Liver (tissue), 8 donors: ENCODE measurements at regions not wholly inside any gene's neighbourhood (a gene's known extent, or its start where the extent isn't known, plus 50 kb on each side); places are given as distances from the start of the nearest gene placed in this dataset.

Experiments
- DNase-seq: peaks from one replicate; pipeline ENCODE4 v3.0.0-alpha.2; 2017; ENCODE audit warnings: low spot score
- H3K27ac ChIP-seq, 2 donors: one replicate each; pipeline ENCODE4 v1.7.0; 2013; ENCODE audit warnings: inconsistent platforms in 2 of 2, low read length in 2 of 2, control low read depth in 1 of 2, low read depth in 1 of 2, mild to moderate bottlenecking in 1 of 2
- H3K27me3 ChIP-seq, 4 donors: one replicate each; pipeline versions ENCODE4 v1.6.1 to v1.7.0; 2013; ENCODE audit warnings: low read length in 3 of 4, inconsistent platforms in 1 of 4, mild to moderate bottlenecking in 1 of 4, moderate library complexity in 1 of 4; ENCODE audit not compliant: control insufficient read depth in 4 of 4, insufficient read depth in 4 of 4
- H3K36me3 ChIP-seq, 4 donors: one replicate each; pipeline versions ENCODE4 v1.6.1 to v1.7.0; 2013; ENCODE audit warnings: low read length in 3 of 4, mild to moderate bottlenecking in 3 of 4, low read depth in 1 of 4, moderate library complexity in 1 of 4; ENCODE audit not compliant: control insufficient read depth in 4 of 4, insufficient read depth in 3 of 4
- H3K4me1 ChIP-seq, 4 donors: one replicate each; pipeline versions ENCODE4 v1.6.1 to v1.7.0; 2013; ENCODE audit warnings: low read length in 3 of 4, mild to moderate bottlenecking in 3 of 4, moderate library complexity in 1 of 4; ENCODE audit not compliant: control insufficient read depth in 4 of 4, insufficient read depth in 4 of 4
- H3K4me3 ChIP-seq, 3 donors: one replicate each; pipeline versions ENCODE4 v1.6.1 to v1.7.0; 2013; ENCODE audit warnings: low read length in 3 of 3, control low read depth in 1 of 3, low read depth in 1 of 3, mild to moderate bottlenecking in 1 of 3
- H3K9ac ChIP-seq, 2 donors: one replicate each; pipeline ENCODE4 v1.7.0; 2013; ENCODE audit warnings: low read length in 2 of 2, mild to moderate bottlenecking in 2 of 2, moderate library complexity in 2 of 2, control low read depth in 1 of 2, low read depth in 1 of 2
- H3K9me3 ChIP-seq, 4 donors: one replicate each; pipeline versions ENCODE4 v1.6.1 to v1.7.0; 2013; ENCODE audit warnings: low read length in 3 of 4; ENCODE audit not compliant: control insufficient read depth in 4 of 4
- EGR1 ChIP-seq, 2 donors: IDR thresholded peaks; 2 replicates each; pipeline ENCODE4 v1.6.1; 2016 to 2018; ENCODE audit warnings: antibody characterized with exemption in 2 of 2, low read depth in 2 of 2
- FOXA1 ChIP-seq: IDR thresholded peaks from 2 replicates; pipeline ENCODE4 v1.6.1; 2016; ENCODE audit warnings: antibody characterized with exemption
- FOXA2 ChIP-seq: IDR thresholded peaks from 2 replicates; pipeline ENCODE4 v1.6.1; 2016; ENCODE audit warnings: antibody characterized with exemption
- GABPA ChIP-seq, 2 donors: IDR thresholded peaks in 1 of 2; conservative IDR thresholded peaks in 1 of 2; 2 replicates each; pipeline ENCODE4 v1.6.1; 2016; ENCODE audit warnings: antibody characterized with exemption in 2 of 2, mild to moderate bottlenecking in 1 of 2, moderate library complexity in 1 of 2
- HNF4A ChIP-seq, 2 donors: conservative IDR thresholded peaks; 2 replicates each; pipeline ENCODE4 v1.6.1; 2016; ENCODE audit warnings: antibody characterized with exemption in 2 of 2, mild to moderate bottlenecking in 2 of 2
- HNF4G ChIP-seq: IDR thresholded peaks from 2 replicates; pipeline ENCODE4 v1.6.1; 2016; ENCODE audit warnings: antibody characterized with exemption
- JUND ChIP-seq, 2 donors: IDR thresholded peaks; 2 replicates each; pipeline ENCODE4 v1.6.1; 2016; ENCODE audit warnings: antibody characterized with exemption in 2 of 2
- NR2F2 ChIP-seq: IDR thresholded peaks from 2 replicates; pipeline ENCODE4 v1.6.1; 2016; ENCODE audit warnings: antibody characterized with exemption
- RAD21 ChIP-seq, 2 donors: IDR thresholded peaks; 2 replicates each; pipeline ENCODE4 v1.6.1; 2016; ENCODE audit warnings: antibody characterized with exemption in 2 of 2, mild to moderate bottlenecking in 2 of 2
- RXRA ChIP-seq, 2 donors: IDR thresholded peaks; 2 replicates each; pipeline ENCODE4 v1.6.1; 2017 to 2018; ENCODE audit warnings: antibody characterized with exemption in 2 of 2, mild to moderate bottlenecking in 1 of 2
- SP1 ChIP-seq: IDR thresholded peaks from 2 replicates; pipeline ENCODE4 v1.6.1; 2018; ENCODE audit warnings: antibody characterized with exemption, mild to moderate bottlenecking
- TAF1 ChIP-seq: conservative IDR thresholded peaks from 2 replicates; pipeline ENCODE4 v1.6.1; 2016; ENCODE audit warnings: antibody characterized with exemption, mild to moderate bottlenecking
- YY1 ChIP-seq: IDR thresholded peaks from 2 replicates; pipeline ENCODE4 v1.6.1; 2016; ENCODE audit warnings: antibody characterized with exemption, mild to moderate bottlenecking
- WGBS: extraction: QIAGEN DNeasy Blood & Tissue Kit; methylation state at CpG from one replicate; pipeline ENCODE4 v1.1.7; 2013; 5-methylcytosine and 5-hydroxymethylcytosine counted together
- TF ChIP-seq, protein P1 (sequence below): IDR thresholded peaks from 2 replicates; pipeline ENCODE4 v1.6.1; 2016; ENCODE audit warnings: antibody characterized with exemption
- TF ChIP-seq, protein P2 (sequence below): IDR thresholded peaks from 2 replicates; pipeline ENCODE4 v1.6.1; 2016; ENCODE audit warnings: antibody characterized with exemption
- TF ChIP-seq, protein P3 (sequence below): IDR thresholded peaks from 2 replicates; pipeline ENCODE4 v1.6.1; 2016; ENCODE audit warnings: antibody characterized with exemption
- TF ChIP-seq, protein P4 (sequence below): fragments of 150-350 bp; IDR thresholded peaks from 2 replicates; pipeline ENCODE4 v1.5.1; 2017; ENCODE audit warnings: improper control_type of control experiment, low read depth, low read length; ENCODE audit not compliant: missing input control
- TF ChIP-seq, protein P5 (sequence below): IDR thresholded peaks from 2 replicates; pipeline ENCODE4 v1.6.1; 2016; ENCODE audit warnings: antibody characterized with exemption, mild to moderate bottlenecking
- donor health status: healthy.
- donor health status: healthy.
- donor health status: healthy.
- donor health status: healthy.
- donor health status: healthy.

DNA sequence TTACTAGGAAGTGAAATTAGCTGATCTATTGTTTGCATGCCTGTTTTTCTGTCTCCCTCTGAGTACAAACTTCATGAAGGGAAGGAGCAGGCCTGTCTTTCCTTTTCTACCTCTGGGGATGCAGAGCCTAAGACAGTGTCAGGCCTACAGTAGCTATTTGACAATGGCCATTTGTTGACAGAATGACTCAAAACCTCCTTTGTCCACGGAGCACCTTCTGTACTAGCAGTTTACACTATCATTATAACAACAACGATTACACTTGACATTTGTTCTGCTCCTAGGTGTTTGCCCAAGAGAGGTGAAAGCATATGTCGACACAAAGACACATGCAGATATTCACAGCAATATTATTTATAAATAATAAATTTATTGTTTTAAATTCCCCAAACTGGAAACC, 132.3 kb upstream of the IRX3 start:
- TF ChIP-seq JUND (IDR thresholded peaks at IDR 0.05) (no peak), FOXA1 (no peak), RXRA (IDR thresholded peaks at IDR 0.05) (no peak), TAF1 (no peak), SP1 (no peak), FOXA2 (no peak), HNF4G (no peak), YY1 (no peak), GABPA (IDR thresholded peaks at IDR 0.05 in 1 of 2, conservative IDR thresholded peaks at IDR 0.05 in 1 of 2) (no peak), HNF4A (conservative IDR thresholded peaks at IDR 0.05) (no peak), EGR1 (IDR thresholded peaks at IDR 0.05; ENCODE audit: low read depth in 2 of 2) (no peak), RAD21 (IDR thresholded peaks at IDR 0.05) (no peak)
- TF ChIP-seq, protein P1, sequence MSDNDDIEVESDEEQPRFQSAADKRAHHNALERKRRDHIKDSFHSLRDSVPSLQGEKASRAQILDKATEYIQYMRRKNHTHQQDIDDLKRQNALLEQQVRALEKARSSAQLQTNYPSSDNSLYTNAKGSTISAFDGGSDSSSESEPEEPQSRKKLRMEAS, result no peak
- TF ChIP-seq, protein P2, sequence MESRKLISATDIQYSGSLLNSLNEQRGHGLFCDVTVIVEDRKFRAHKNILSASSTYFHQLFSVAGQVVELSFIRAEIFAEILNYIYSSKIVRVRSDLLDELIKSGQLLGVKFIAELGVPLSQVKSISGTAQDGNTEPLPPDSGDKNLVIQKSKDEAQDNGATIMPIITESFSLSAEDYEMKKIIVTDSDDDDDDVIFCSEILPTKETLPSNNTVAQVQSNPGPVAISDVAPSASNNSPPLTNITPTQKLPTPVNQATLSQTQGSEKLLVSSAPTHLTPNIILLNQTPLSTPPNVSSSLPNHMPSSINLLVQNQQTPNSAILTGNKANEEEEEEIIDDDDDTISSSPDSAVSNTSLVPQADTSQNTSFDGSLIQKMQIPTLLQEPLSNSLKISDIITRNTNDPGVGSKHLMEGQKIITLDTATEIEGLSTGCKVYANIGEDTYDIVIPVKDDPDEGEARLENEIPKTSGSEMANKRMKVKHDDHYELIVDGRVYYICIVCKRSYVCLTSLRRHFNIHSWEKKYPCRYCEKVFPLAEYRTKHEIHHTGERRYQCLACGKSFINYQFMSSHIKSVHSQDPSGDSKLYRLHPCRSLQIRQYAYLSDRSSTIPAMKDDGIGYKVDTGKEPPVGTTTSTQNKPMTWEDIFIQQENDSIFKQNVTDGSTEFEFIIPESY, result no peak
- TF ChIP-seq, protein P3, sequence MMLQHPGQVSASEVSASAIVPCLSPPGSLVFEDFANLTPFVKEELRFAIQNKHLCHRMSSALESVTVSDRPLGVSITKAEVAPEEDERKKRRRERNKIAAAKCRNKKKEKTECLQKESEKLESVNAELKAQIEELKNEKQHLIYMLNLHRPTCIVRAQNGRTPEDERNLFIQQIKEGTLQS, result no peak
- TF ChIP-seq, protein P4, sequence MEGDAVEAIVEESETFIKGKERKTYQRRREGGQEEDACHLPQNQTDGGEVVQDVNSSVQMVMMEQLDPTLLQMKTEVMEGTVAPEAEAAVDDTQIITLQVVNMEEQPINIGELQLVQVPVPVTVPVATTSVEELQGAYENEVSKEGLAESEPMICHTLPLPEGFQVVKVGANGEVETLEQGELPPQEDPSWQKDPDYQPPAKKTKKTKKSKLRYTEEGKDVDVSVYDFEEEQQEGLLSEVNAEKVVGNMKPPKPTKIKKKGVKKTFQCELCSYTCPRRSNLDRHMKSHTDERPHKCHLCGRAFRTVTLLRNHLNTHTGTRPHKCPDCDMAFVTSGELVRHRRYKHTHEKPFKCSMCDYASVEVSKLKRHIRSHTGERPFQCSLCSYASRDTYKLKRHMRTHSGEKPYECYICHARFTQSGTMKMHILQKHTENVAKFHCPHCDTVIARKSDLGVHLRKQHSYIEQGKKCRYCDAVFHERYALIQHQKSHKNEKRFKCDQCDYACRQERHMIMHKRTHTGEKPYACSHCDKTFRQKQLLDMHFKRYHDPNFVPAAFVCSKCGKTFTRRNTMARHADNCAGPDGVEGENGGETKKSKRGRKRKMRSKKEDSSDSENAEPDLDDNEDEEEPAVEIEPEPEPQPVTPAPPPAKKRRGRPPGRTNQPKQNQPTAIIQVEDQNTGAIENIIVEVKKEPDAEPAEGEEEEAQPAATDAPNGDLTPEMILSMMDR, result no peak
- TF ChIP-seq, protein P5, sequence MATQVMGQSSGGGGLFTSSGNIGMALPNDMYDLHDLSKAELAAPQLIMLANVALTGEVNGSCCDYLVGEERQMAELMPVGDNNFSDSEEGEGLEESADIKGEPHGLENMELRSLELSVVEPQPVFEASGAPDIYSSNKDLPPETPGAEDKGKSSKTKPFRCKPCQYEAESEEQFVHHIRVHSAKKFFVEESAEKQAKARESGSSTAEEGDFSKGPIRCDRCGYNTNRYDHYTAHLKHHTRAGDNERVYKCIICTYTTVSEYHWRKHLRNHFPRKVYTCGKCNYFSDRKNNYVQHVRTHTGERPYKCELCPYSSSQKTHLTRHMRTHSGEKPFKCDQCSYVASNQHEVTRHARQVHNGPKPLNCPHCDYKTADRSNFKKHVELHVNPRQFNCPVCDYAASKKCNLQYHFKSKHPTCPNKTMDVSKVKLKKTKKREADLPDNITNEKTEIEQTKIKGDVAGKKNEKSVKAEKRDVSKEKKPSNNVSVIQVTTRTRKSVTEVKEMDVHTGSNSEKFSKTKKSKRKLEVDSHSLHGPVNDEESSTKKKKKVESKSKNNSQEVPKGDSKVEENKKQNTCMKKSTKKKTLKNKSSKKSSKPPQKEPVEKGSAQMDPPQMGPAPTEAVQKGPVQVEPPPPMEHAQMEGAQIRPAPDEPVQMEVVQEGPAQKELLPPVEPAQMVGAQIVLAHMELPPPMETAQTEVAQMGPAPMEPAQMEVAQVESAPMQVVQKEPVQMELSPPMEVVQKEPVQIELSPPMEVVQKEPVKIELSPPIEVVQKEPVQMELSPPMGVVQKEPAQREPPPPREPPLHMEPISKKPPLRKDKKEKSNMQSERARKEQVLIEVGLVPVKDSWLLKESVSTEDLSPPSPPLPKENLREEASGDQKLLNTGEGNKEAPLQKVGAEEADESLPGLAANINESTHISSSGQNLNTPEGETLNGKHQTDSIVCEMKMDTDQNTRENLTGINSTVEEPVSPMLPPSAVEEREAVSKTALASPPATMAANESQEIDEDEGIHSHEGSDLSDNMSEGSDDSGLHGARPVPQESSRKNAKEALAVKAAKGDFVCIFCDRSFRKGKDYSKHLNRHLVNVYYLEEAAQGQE, result no peak
- H3K4me3 ChIP-seq, result no peak overlapping the region
- H3K27ac ChIP-seq, result no peak overlapping the region
- WGBS, result 67% methylated on average over 3 of the region's 3 CpGs
- DNase-seq, result no peak
- no peak overlapping the region for H3K9ac ChIP-seq
- H3K36me3 ChIP-seq, result no peaks in the 10 kb centered on the region
- no peaks in the 10 kb centered on the region for H3K9me3 ChIP-seq
- peaks cover 5 to 27% (median 21%) of the 10 kb centered on the region in 4 donors for H3K4me1 ChIP-seq
- no peaks in the 10 kb centered on the region for H3K27me3 ChIP-seq

DNA sequence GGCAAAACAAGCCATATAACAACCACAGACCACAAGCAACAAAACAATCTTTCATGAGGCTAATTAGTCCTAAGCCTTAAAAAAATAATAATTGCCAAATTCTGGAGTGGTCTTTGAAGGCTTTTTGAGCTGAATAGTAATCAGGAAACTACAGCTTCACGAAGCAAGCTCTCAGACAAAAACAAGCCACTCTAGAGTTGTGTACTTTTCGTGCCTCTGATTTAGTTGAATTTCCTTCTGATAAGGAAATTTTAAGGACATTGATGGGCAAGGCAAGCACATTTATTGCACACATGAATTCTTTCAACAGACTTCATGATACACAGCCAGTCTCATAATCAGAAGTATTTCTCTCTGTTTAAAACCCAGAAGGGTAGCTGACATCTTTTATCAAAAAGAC, 130.8 kb upstream of the IRX3 start:
- TF ChIP-seq, protein P1, result no peak
- TF ChIP-seq EGR1 (IDR thresholded peaks at IDR 0.05; ENCODE audit: low read depth in 2 of 2) (no peak), FOXA1 (no peak), NR2F2 (no peak), SP1 (no peak), HNF4A (conservative IDR thresholded peaks at IDR 0.05) (no peak), HNF4G (no peak), FOXA2 (no peak), RAD21 (IDR thresholded peaks at IDR 0.05) (no peak), TAF1 (no peak)
- TF ChIP-seq, protein P4, result no peak
- TF ChIP-seq, protein P3, result no peak
- TF ChIP-seq, protein P2, result no peak
- no peak overlapping the region for H3K9ac ChIP-seq
- no peak overlapping the region for H3K27ac ChIP-seq
- no peaks in the 10 kb centered on the region for H3K36me3 ChIP-seq
- no peaks in the 10 kb centered on the region for H3K27me3 ChIP-seq
- DNase-seq, result no peak
- no peaks in the 10 kb centered on the region for H3K9me3 ChIP-seq
- 63% methylated on average over 2 of the region's 2 CpGs for WGBS
- H3K4me3 ChIP-seq, result no peak overlapping the region
- peaks cover 2 to 18% (median 13%) of the 10 kb centered on the region in 4 donors for H3K4me1 ChIP-seq
